Epithelial cell of proximal tubule (primary cell): ENCODE measurements at regions not wholly inside any gene's neighbourhood (a gene's known extent, or its start where the extent isn't known, plus 50 kb on each side); places are given as distances from the start of the nearest gene placed in this dataset.

Experiments used
- DNase-seq: peaks from one replicate; pipeline ENCODE4 v3.0.0-alpha.2; 2011; ENCODE audit warnings: low read depth
- H3K4me3 ChIP-seq: 2 replicates; pipeline ENCODE4 v1.5.1; 2011; ENCODE audit warnings: low read depth, mild to moderate bottlenecking, low read length
- TF ChIP-seq, protein P1 (sequence below): conservative IDR thresholded peaks from 2 replicates; pipeline ENCODE4 v1.5.1; 2012; ENCODE audit warnings: low read depth, mild to moderate bottlenecking, low read length

DNA sequence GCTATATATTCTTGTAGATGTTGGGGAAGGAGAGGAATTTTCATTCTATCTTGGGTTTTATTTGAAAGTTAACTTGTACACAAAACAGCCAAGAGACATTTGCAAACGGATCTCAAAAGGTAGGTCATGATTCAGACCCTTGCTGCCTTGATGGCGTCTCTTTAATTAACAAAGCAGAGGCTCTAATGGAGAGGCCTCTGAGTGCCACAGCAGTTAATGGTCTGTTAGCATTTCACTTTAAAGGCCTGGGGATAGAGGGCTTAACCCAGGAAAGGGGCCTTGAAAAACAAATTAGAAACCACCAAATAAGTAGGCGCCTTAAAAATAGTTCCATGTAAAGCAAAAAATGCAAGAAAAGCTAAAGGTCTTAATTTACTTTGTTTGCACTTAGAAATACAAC, 836.9 kb upstream of the CELF4 start:
- H3K4me3 ChIP-seq: no peak overlapping the region
- TF ChIP-seq, protein P1, sequence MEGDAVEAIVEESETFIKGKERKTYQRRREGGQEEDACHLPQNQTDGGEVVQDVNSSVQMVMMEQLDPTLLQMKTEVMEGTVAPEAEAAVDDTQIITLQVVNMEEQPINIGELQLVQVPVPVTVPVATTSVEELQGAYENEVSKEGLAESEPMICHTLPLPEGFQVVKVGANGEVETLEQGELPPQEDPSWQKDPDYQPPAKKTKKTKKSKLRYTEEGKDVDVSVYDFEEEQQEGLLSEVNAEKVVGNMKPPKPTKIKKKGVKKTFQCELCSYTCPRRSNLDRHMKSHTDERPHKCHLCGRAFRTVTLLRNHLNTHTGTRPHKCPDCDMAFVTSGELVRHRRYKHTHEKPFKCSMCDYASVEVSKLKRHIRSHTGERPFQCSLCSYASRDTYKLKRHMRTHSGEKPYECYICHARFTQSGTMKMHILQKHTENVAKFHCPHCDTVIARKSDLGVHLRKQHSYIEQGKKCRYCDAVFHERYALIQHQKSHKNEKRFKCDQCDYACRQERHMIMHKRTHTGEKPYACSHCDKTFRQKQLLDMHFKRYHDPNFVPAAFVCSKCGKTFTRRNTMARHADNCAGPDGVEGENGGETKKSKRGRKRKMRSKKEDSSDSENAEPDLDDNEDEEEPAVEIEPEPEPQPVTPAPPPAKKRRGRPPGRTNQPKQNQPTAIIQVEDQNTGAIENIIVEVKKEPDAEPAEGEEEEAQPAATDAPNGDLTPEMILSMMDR: no peak
- no peak for DNase-seq

GRCh38 chr18:38397094-38397493, 831.5 kb upstream of the CELF4 start:
- no peak overlapping the region for H3K4me3 ChIP-seq
- TF ChIP-seq, protein P1: no peak
- DNase-seq: no peak

DNA sequence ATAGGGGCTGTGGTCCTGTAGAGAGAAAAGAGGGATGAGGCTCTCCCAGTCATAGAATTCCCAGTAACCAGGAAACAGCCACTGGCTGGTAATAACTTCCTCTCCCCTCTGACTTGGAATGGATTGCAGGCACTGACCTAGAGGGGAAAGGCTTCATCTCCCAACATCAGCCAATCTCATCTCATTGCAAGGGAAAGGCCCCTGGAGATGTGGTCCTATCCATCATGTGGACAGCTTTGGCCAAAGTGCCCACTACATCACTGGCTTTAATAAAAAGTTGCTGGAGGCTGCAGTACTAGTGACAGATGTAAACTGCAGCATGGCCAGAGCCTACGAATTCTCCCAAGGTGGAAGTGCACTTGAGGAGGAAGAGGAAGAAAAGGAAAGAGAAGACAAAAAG, 820.5 kb upstream of the CELF4 start:
- H3K4me3 ChIP-seq: no peak overlapping the region
- TF ChIP-seq, protein P1: no peak
- DNase-seq: no peak

GRCh38 chr18:38369772-38370690, 804.4 kb upstream of the CELF4 start:
- TF ChIP-seq, protein P1: no peak
- DNase-seq: peak; percentile 32
- H3K4me3 ChIP-seq: peak overlapping the region; percentile 19

- peak; percentile 13 for DNase-seq
- TF ChIP-seq, protein P1: no peak
- H3K4me3 ChIP-seq: no peak overlapping the region
Observed at GRCh38 chr18:38368886-38369285, 803.3 kb upstream of the CELF4 start.

- TF ChIP-seq, protein P1: no peak
- DNase-seq: no peak
- H3K4me3 ChIP-seq: no peak overlapping the region
Observed at GRCh38 chr18:38368246-38368645, 802.6 kb upstream of the CELF4 start.

GRCh38 chr18:38367473-38367872, 801.9 kb upstream of the CELF4 start:
- no peak overlapping the region for H3K4me3 ChIP-seq
- TF ChIP-seq, protein P1: peak; percentile 32
- DNase-seq: no peak
